Thymus (tissue), 11 donors: ENCODE measurements at regions not wholly inside any gene's neighbourhood (a gene's known extent, or its start where the extent isn't known, plus 50 kb on each side); places are given as distances from the start of the nearest gene placed in this dataset.

Experiments
- DNase-seq, 9 donors: peaks; one replicate each; pipeline ENCODE4 v3.0.0-alpha.2; 2013; ENCODE audit warnings: low spot score in 9 of 9, low read depth in 6 of 9, missing footprints in 1 of 9
- H3K27ac ChIP-seq, 2 donors: one replicate each; pipeline ENCODE4 v1.5.1; 2013; ENCODE audit warnings: control low read depth in 1 of 2, low read depth in 1 of 2, low read length in 1 of 2, mild to moderate bottlenecking in 1 of 2, moderate library complexity in 1 of 2
- H3K27me3 ChIP-seq, 2 donors: one replicate each; pipeline ENCODE4 v1.5.1; 2013; ENCODE audit warnings: low read length in 1 of 2; ENCODE audit not compliant: control insufficient read depth in 2 of 2, insufficient read depth in 1 of 2
- H3K36me3 ChIP-seq, 2 donors: one replicate each; pipeline ENCODE4 v1.5.1; 2013; ENCODE audit warnings: low read length in 1 of 2, mild to moderate bottlenecking in 1 of 2, moderate library complexity in 1 of 2; ENCODE audit not compliant: control insufficient read depth in 2 of 2, insufficient read depth in 2 of 2
- H3K4me1 ChIP-seq, 2 donors: one replicate each; pipeline ENCODE4 v1.5.1; 2013; ENCODE audit warnings: low read length in 2 of 2; ENCODE audit not compliant: control insufficient read depth in 2 of 2, insufficient read depth in 2 of 2
- H3K4me3 ChIP-seq, 2 donors: one replicate each; pipeline ENCODE4 v1.5.1; 2013; ENCODE audit warnings: low read length in 2 of 2, control low read depth in 1 of 2, mild to moderate bottlenecking in 1 of 2
- H3K9me3 ChIP-seq, 2 donors: one replicate each; pipeline ENCODE4 v1.5.1; 2013; ENCODE audit warnings: low read length in 1 of 2, mild to moderate bottlenecking in 1 of 2; ENCODE audit not compliant: control insufficient read depth in 2 of 2, insufficient read depth in 1 of 2
- WGBS: extraction: QIAGEN DNeasy Blood & Tissue Kit; methylation state at CpG from one replicate; pipeline ENCODE4 v1.1.7; 2013; 5-methylcytosine and 5-hydroxymethylcytosine counted together
- donor health status: healthy.

DNA sequence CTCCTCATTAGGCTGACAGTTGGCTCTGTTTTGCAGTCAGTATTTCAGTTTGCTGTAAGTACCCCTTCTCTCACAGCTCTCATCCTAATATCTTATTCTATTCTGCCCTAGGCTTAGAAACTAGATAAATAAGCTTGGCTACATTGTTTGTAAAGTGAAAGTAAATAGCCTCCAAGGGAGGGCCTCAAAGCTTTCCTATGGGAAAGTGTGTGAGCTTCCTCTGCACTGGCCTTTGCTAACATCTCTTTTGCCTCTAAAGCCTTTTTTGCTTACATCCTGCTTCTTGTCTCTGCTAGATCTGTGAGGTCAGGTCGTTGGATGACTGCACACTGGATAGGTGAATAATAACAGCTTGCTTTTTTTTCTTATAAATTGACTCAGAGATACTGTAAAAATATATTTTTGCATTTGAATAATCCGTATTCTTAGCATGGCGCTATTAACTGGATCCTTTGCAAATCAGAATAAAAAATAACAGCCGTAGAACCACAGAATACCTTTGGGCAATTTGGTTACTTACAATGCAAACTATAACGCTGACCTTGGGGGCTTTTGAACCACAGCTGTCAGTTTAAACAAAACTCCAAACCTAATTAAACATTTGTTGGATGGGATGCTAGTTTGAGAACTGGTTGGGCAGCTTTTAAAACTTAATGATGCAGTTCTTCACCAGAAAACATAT, 55.1 kb downstream of the TTC6 start:
- 67% methylated on average over 5 of the region's 5 CpGs for WGBS
- H3K27me3 ChIP-seq, result no peaks in the 10 kb centered on the region
- DNase-seq, result no peak

DNA sequence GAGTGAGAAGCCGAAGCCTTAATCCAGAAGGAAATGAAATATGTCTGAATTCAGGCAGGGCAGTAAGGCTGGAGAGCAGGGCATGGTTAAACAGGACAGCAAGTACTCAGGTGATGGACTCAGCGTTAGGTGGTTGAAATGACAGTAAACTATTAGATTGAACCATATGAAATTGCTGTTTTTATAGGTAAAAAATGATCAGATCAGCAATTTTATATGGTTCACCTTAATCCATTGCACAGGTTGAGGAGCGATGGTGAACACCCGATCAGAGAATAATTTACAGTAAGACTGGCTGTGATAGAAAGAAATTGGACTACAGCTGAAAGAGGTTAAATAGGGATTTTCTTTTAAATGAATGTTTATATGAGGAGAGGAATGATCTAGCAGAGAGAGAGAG, 56.6 kb downstream of the TTC6 start:
- Histone ChIP-seq H3K4me1 (no peaks in the 10 kb centered on the region), H3K9me3 (no peaks in the 10 kb centered on the region), H3K36me3 (no peaks in the 10 kb centered on the region), H3K27me3 (no peaks in the 10 kb centered on the region), H3K4me3 (no peak overlapping the region), H3K27ac (no peak overlapping the region)
- DNase-seq, result no peak
- WGBS, result 93% methylated on average over 4 of the region's 4 CpGs

More for the DNA sequence above, 55.1 kb downstream of the TTC6 start:
- H3K4me3 ChIP-seq, result no peak overlapping the region
- H3K27ac ChIP-seq, result no peak overlapping the region
- H3K4me1 ChIP-seq, result no peaks in the 10 kb centered on the region
- no peaks in the 10 kb centered on the region for H3K36me3 ChIP-seq
- H3K9me3 ChIP-seq, result no peaks in the 10 kb centered on the region

DNA sequence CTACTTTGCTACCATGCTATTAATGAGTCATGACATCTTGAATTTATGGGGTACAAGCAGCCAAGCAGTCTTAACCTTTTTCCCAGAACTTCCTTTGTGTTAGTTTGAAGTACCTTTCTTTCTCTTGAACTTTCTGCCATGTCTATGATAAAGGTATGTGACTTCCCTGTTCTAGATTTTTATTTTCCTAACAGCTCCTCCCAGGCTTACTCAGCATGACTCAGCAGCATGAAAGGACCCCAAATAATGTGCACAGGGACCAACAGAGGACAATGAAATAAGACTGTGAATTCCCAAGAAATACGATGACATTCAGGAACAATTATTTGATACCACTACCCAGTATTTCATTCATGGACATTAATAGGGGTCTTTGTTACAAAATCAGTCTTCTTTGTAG, 60.0 kb downstream of the TTC6 start:
- Histone ChIP-seq H3K27ac (no peak overlapping the region), H3K36me3 (no peaks in the 10 kb centered on the region), H3K27me3 (no peaks in the 10 kb centered on the region), H3K9me3 (no peaks in the 10 kb centered on the region), H3K4me3 (no peak overlapping the region), H3K4me1 (no peaks in the 10 kb centered on the region)
- 95% methylated on average over 1 of the region's 1 CpG for WGBS
- DNase-seq, result no peak

DNA sequence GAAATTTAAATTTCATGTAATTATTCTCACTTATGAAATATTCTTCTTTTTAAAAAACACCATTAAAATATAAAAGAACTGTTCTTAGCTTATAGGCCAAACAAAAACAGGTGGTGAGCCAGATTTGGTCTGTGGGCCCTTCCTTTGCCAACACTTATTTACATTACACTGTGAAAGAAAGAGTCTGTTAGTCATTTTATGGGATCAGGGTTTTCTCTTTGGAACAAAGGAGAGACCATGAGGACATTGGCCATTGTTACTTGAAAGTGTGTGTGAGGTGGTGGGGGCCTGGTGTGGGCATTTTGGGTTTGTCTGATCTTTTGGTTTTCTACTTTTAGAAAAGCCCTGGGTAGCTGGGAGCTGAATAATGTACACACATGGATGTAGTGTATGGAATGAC, 62.7 kb downstream of the TTC6 start:
- Histone ChIP-seq H3K36me3 (no peaks in the 10 kb centered on the region), H3K4me3 (no peak overlapping the region), H3K27ac (no peak overlapping the region), H3K4me1 (no peaks in the 10 kb centered on the region), H3K27me3 (no peaks in the 10 kb centered on the region), H3K9me3 (no peaks in the 10 kb centered on the region)
- DNase-seq, result no peak

DNA sequence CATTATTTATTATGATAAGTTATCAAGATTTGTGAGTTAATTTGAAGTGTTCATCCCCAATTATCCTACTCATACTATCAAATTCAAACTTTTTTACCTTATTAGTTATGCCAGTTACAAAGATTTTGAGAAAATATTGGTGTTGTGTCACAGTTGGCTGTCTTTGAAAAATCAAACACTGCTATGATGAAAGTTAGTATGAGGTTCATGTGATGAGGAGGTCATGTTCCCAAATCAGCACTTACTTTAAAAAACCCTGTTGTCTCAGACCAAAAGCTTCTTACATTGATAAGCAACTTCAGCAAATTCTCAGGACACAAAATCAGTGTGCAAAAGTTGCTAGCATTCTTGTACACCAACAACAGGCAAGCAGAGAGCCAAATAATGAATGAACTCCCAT, 68.1 kb downstream of the TTC6 start:
- H3K36me3 ChIP-seq, result no peaks in the 10 kb centered on the region
- no peak for DNase-seq
- no peak overlapping the region for H3K27ac ChIP-seq
- no peak overlapping the region for H3K4me3 ChIP-seq
- H3K9me3 ChIP-seq, result no peaks in the 10 kb centered on the region
- H3K4me1 ChIP-seq, result no peaks in the 10 kb centered on the region
- no peaks in the 10 kb centered on the region for H3K27me3 ChIP-seq

DNA sequence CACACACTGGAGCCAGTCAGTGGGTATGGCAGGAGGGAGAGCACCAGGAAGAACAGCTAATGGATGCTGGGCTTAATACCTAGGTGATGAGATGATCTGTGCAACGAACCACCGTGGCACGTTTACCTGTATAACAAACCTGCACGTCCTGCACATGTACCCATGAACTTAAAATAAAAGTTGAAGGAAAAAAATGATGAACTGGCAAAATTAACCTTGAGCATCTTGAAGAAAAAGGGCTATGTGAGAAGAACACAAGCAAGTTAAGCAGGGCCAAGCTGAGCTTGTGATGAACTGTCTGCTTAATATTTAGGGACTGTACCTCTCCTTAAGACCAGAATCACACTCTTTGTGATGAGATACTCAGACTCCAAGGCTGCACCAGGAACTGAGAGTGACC, 70.0 kb downstream of the TTC6 start:
- Histone ChIP-seq H3K4me1 (no peaks in the 10 kb centered on the region), H3K36me3 (no peaks in the 10 kb centered on the region), H3K9me3 (no peaks in the 10 kb centered on the region), H3K27me3 (no peaks in the 10 kb centered on the region), H3K4me3 (no peak overlapping the region), H3K27ac (no peak overlapping the region)
- 92% methylated on average over 4 of the region's 4 CpGs for WGBS
- DNase-seq, result no peak

DNA sequence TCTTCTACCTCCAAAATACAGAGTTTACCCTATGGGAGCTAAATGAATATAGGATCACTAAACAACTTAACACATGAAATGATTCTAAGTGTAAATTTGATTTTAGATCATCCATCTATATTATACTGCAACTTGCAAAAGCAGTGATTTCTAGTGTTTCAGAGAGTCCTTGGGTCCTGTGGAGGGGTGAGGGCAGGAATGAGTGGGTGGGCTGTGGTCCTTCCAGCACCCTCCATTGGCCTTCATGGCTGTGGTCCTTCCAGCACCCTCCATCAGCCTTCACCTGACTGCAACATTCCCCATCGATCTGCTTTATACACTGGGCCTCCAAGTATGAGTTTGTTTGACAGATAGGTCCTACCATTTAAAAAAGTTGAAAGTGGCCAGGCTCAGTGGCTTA, 70.5 kb downstream of the TTC6 start:
- WGBS, result 87% methylated on average over 1 of the region's 1 CpG
- Histone ChIP-seq H3K36me3 (no peaks in the 10 kb centered on the region), H3K4me1 (no peaks in the 10 kb centered on the region), H3K4me3 (no peak overlapping the region), H3K9me3 (no peaks in the 10 kb centered on the region), H3K27ac (no peak overlapping the region), H3K27me3 (no peaks in the 10 kb centered on the region)
- DNase-seq, result no peak

DNA sequence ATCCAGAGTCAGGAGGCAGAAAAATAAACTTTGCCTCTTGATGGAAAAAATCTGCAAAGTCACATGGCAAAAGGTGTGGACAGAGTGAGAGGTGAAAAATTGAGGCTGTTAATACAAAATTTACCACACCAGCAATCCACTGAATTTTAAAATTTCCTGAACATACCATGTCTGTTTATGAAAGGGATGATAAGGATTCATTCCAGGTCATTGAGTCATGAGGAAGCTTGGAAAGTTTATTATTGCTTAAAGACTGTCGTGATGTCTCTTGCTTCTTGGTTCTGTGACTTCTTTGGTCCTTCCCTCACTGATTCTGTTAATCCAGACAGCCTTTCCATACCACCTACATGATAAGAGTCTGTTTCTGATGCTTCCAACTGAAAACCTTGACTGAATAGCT, 73.2 kb downstream of the TTC6 start:
- WGBS, result 91% methylated on average over 1 of the region's 1 CpG
- Histone ChIP-seq H3K4me1 (no peaks in the 10 kb centered on the region), H3K36me3 (no peaks in the 10 kb centered on the region), H3K27ac (no peak overlapping the region), H3K4me3 (no peak overlapping the region), H3K27me3 (no peaks in the 10 kb centered on the region), H3K9me3 (no peaks in the 10 kb centered on the region)
- DNase-seq, result no peak

DNA sequence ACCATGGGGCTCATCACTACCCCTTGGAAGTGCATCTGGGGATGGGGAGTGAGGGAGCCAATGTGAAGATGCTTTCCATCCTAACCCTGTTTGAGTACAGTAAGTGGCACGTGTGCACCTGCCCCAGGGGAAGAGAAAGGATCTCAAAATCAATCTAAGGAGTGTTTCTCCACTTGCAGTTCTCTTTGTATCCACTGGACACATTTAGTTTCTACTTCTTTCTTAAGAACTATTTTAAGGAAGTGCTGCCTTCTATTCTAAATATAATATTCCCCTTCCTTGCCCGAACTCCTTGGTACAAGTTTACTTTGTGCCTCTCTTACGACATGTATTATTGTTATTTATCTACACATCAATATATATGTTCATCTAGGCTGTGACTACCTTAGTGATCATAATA, 73.8 kb downstream of the TTC6 start:
- DNase-seq, result no peak
- Histone ChIP-seq H3K4me1 (no peaks in the 10 kb centered on the region), H3K9me3 (no peaks in the 10 kb centered on the region), H3K36me3 (no peaks in the 10 kb centered on the region), H3K27ac (no peak overlapping the region), H3K4me3 (no peak overlapping the region), H3K27me3 (no peaks in the 10 kb centered on the region)
- WGBS, result 67% methylated on average over 3 of the region's 3 CpGs

DNA sequence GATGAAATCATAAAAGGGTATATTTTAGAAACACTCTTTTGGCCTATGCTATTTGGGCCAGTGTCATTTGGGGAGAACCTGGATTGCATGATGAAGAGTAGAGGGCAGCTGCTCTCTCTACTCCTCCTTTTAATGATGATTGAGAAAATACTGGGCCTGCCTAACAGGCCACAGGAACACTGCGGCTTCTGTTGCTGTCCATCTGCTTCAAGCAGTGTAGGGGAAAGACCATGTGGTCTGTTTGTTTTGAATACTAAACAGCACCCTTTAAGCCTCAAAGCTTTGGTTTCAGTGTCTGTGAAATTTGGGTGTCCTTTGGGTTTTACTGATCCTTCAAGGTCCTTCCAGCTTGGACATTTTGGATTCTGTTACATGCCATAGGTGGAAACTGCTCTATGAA, 78.0 kb downstream of the TTC6 start:
- DNase-seq, result no peak
- H3K36me3 ChIP-seq, result no peaks in the 10 kb centered on the region
- H3K27ac ChIP-seq, result no peak overlapping the region
- H3K4me3 ChIP-seq, result no peak overlapping the region
- 75% methylated on average over 1 of the region's 1 CpG for WGBS
- H3K27me3 ChIP-seq, result no peaks in the 10 kb centered on the region
- no peaks in the 10 kb centered on the region for H3K4me1 ChIP-seq
- H3K9me3 ChIP-seq, result no peaks in the 10 kb centered on the region
